AG20443 (cell line): ENCODE measurements at regions not wholly inside any gene's neighbourhood (a gene's known extent, or its start where the extent isn't known, plus 50 kb on each side); places are given as distances from the start of the nearest gene placed in this dataset.

ENCODE experiments used
- DNase-seq: peaks from one replicate; pipeline ENCODE4 v3.0.0; 2012; ENCODE audit warnings: low spot score, mixed read lengths

GRCh38 chr16:9687737-9688319 lies 494.4 kb downstream of the GRIN2A start:
- DNase-seq: no peak

DNA sequence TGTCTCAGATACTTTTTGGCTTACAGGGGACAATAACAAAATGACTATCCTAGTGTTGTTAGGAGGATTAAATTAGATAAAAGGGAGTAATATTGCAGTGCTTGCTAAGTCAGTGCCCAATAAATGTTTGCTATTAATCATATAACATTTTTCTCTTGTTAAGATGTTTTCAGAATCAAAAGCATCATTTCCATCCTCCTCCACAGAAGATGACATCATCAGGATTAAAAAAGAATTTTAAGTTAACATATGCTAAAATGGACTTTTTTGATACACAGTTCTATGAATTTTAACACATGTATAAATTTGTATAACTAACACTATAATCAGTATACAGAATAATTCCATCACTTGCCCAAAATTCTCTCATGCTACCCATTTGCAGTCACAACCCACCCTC lies 492.6 kb downstream of the GRIN2A start:
- DNase-seq: no peak

GRCh38 chr16:9695152-9695551 lies 487.1 kb downstream of the GRIN2A start:
- no peak for DNase-seq
